Lower leg skin (tissue), 3 donors: ENCODE measurements at regions not wholly inside any gene's neighbourhood (a gene's known extent, or its start where the extent isn't known, plus 50 kb on each side); places are given as distances from the start of the nearest gene placed in this dataset.

Experiments
- POLR2A ChIP-seq, 2 donors: fragments of 450-650 bp; IDR thresholded peaks; one replicate each; pipeline ENCODE4 v1.6.1; 2016 to 2017; ENCODE audit warnings: antibody characterized with exemption in 2 of 2, mild to moderate bottlenecking in 1 of 2, moderate library complexity in 1 of 2
- TF ChIP-seq, protein P1 (sequence below), 3 donors: fragments of 450-650 bp; IDR thresholded peaks; one replicate each; pipeline ENCODE4 v1.5.1; 2016; ENCODE audit warnings: antibody characterized with exemption in 3 of 3, mild to moderate bottlenecking in 3 of 3, moderate library complexity in 2 of 3

DNA sequence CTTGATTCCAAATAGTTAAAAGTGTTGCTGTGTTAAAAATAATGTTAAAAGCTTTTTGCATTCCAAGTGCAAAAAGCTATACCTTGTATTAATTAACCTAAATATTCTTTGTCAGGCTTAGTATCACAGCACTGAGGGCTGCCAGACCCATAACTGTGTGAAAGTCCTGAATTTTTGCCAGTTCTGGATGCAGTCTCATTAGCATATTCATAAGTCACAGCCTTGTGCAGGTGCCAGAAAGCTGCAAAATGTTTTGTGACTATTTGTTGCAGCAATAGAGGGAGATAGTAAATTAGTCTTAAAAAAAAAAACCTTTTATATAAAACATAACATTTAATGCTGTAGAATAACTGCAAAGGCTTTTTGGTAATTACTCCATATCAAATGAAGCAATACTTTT lies 56.6 kb downstream of the SLITRK1 start:
- TF ChIP-seq, protein P1, sequence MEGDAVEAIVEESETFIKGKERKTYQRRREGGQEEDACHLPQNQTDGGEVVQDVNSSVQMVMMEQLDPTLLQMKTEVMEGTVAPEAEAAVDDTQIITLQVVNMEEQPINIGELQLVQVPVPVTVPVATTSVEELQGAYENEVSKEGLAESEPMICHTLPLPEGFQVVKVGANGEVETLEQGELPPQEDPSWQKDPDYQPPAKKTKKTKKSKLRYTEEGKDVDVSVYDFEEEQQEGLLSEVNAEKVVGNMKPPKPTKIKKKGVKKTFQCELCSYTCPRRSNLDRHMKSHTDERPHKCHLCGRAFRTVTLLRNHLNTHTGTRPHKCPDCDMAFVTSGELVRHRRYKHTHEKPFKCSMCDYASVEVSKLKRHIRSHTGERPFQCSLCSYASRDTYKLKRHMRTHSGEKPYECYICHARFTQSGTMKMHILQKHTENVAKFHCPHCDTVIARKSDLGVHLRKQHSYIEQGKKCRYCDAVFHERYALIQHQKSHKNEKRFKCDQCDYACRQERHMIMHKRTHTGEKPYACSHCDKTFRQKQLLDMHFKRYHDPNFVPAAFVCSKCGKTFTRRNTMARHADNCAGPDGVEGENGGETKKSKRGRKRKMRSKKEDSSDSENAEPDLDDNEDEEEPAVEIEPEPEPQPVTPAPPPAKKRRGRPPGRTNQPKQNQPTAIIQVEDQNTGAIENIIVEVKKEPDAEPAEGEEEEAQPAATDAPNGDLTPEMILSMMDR (IDR thresholded peaks at IDR 0.05), result no peak
- no peak for TF ChIP-seq POLR2A (IDR thresholded peaks at IDR 0.05)
